Smooth muscle cell (in vitro differentiated cells): ENCODE measurements at regions not wholly inside any gene's neighbourhood (a gene's known extent, or its start where the extent isn't known, plus 50 kb on each side); places are given as distances from the start of the nearest gene placed in this dataset.

Source experiments
- DNase-seq: peaks from one replicate; lab custom pipeline; 2025; ENCODE audit not compliant: unreplicated experiment; lab: John Stamatoyannopoulos, UW
- H2AFZ ChIP-seq: fragments of 200-600 bp; sonication (generic); 2 replicates; pipeline ENCODE4 v1.6.0; 2016; ENCODE audit warnings: antibody characterized with exemption, low read depth, mild to moderate bottlenecking
- H3F3A ChIP-seq: fragments of 200-600 bp; sonication (generic); 2 replicates; pipeline ENCODE4 v1.6.0; 2017; ENCODE audit warnings: antibody characterized with exemption, low read depth
- H3K27ac ChIP-seq: fragments of 200-600 bp; sonication (generic); 2 replicates; pipeline ENCODE4 v1.5.1; 2016; ENCODE audit warnings: low read depth, mild to moderate bottlenecking
- H3K27me3 ChIP-seq: fragments of 200-600 bp; sonication (generic); 2 replicates; pipeline ENCODE4 v1.6.1; 2016; ENCODE audit warnings: low read depth, mild to moderate bottlenecking
- H3K36me3 ChIP-seq: fragments of 200-600 bp; sonication (generic); 2 replicates; pipeline ENCODE4 v1.5.1; 2016; ENCODE audit warnings: low read depth
- H3K4me1 ChIP-seq: fragments of 200-600 bp; sonication (generic); 2 replicates; pipeline ENCODE4 v1.5.1; 2016; ENCODE audit warnings: low read depth
- H3K4me2 ChIP-seq: fragments of 200-600 bp; sonication (generic); 2 replicates; pipeline ENCODE4 v1.6.0; 2016; ENCODE audit warnings: mild to moderate bottlenecking
- H3K4me3 ChIP-seq: fragments of 200-600 bp; sonication (generic); 2 replicates; pipeline ENCODE4 v1.5.1; 2016; ENCODE audit warnings: mild to moderate bottlenecking
- H3K79me2 ChIP-seq: fragments of 200-600 bp; sonication (generic); 2 replicates; pipeline ENCODE4 v1.6.0; 2016; ENCODE audit warnings: low read depth, mild to moderate bottlenecking
- H3K9ac ChIP-seq: fragments of 200-600 bp; sonication (generic); 2 replicates; pipeline ENCODE4 v1.6.0; 2016; ENCODE audit warnings: low read depth
- H3K9me3 ChIP-seq: fragments of 200-600 bp; sonication (generic); replicated peaks from 2 replicates; pipeline ENCODE4 v1.5.1; 2016; ENCODE audit warnings: low read depth
- H4K20me1 ChIP-seq: fragments of 200-600 bp; sonication (generic); 2 replicates; pipeline ENCODE4 v1.6.0; 2016; ENCODE audit warnings: low read depth
- CTCF ChIP-seq: fragments of 200-600 bp; sonication (generic); IDR thresholded peaks from 2 replicates; pipeline ENCODE4 v1.5.1; 2017; ENCODE audit warnings: borderline replicate concordance, mild to moderate bottlenecking, antibody characterized with exemption; ENCODE audit not compliant: insufficient read depth, poor library complexity, severe bottlenecking
- WGBS: methylation state at CpG from one replicate; pipeline ENCODE4 v1.1.7; 2016; ENCODE audit warnings: low lambda C conversion rate; 5-methylcytosine and 5-hydroxymethylcytosine counted together

GRCh38 chr12:115060477-115061168 lies 376.6 kb upstream of the TBX3 start:
- no peaks in the 10 kb centered on the region for H3F3A ChIP-seq
- 74% methylated on average over 6 of the region's 6 CpGs for WGBS
- H3K4me3 ChIP-seq = no peak overlapping the region
- H3K9me3 ChIP-seq = no peaks in the 10 kb centered on the region
- no peak overlapping the region for H3K9ac ChIP-seq
- H3K4me2 ChIP-seq = no peak overlapping the region
- no peak for TF ChIP-seq CTCF
- no peaks in the 10 kb centered on the region for H3K27me3 ChIP-seq
- H3K4me1 ChIP-seq = peaks cover 20% of the 10 kb centered on the region
- H3K27ac ChIP-seq = no peak overlapping the region
- H3K79me2 ChIP-seq = no peaks in the 10 kb centered on the region
- no peak overlapping the region for H2AFZ ChIP-seq
- H4K20me1 ChIP-seq = no peaks in the 10 kb centered on the region
- DNase-seq = no peak
- H3K36me3 ChIP-seq = no peaks in the 10 kb centered on the region

- no peak for TF ChIP-seq CTCF
- no peak overlapping the region for H2AFZ ChIP-seq
- H3K4me2 ChIP-seq = no peak overlapping the region
- H4K20me1 ChIP-seq = no peaks in the 10 kb centered on the region
- H3K79me2 ChIP-seq = no peaks in the 10 kb centered on the region
- H3K4me3 ChIP-seq = no peak overlapping the region
- DNase-seq = no peak
- no peaks in the 10 kb centered on the region for H3K36me3 ChIP-seq
- no peaks in the 10 kb centered on the region for H3F3A ChIP-seq
- no peak overlapping the region for H3K27ac ChIP-seq
- peaks cover 20% of the 10 kb centered on the region for H3K4me1 ChIP-seq
- no peaks in the 10 kb centered on the region for H3K27me3 ChIP-seq
- no peak overlapping the region for H3K9ac ChIP-seq
- peaks cover 4% of the 10 kb centered on the region for H3K9me3 ChIP-seq
- 68% methylated on average over 1 of the region's 1 CpG for WGBS
Observed at GRCh38 chr12:115057445-115057844, 373.5 kb upstream of the TBX3 start.

- 88% methylated on average over 5 of the region's 5 CpGs for WGBS
- Histone ChIP-seq H2AFZ (no peak overlapping the region), H3K79me2 (no peaks in the 10 kb centered on the region), H3K4me3 (no peak overlapping the region), H3K27me3 (no peaks in the 10 kb centered on the region), H3K9me3 (peaks cover 4% of the 10 kb centered on the region), H3K27ac (no peak overlapping the region), H3K36me3 (no peaks in the 10 kb centered on the region), H4K20me1 (no peaks in the 10 kb centered on the region), H3K4me1 (no peaks in the 10 kb centered on the region), H3K9ac (no peak overlapping the region), H3K4me2 (no peak overlapping the region), H3F3A (no peaks in the 10 kb centered on the region)
- DNase-seq = no peak
- TF ChIP-seq CTCF = no peak
Observed at GRCh38 chr12:115051378-115051777, 367.4 kb upstream of the TBX3 start.

GRCh38 chr12:115049614-115050013 lies 365.6 kb upstream of the TBX3 start:
- Histone ChIP-seq H4K20me1 (no peaks in the 10 kb centered on the region), H3K27ac (no peak overlapping the region), H3K79me2 (no peaks in the 10 kb centered on the region), H2AFZ (no peak overlapping the region), H3K9me3 (peaks cover 4% of the 10 kb centered on the region), H3K9ac (no peak overlapping the region), H3K4me2 (no peak overlapping the region), H3K27me3 (no peaks in the 10 kb centered on the region), H3K4me3 (no peak overlapping the region), H3K36me3 (no peaks in the 10 kb centered on the region), H3K4me1 (peaks cover 6% of the 10 kb centered on the region), H3F3A (no peaks in the 10 kb centered on the region)
- no peak for DNase-seq
- WGBS = 69% methylated on average over 4 of the region's 4 CpGs
- no peak for TF ChIP-seq CTCF
